SH-SY5Y (cell line): ENCODE measurements at regions not wholly inside any gene's neighbourhood (a gene's known extent, or its start where the extent isn't known, plus 50 kb on each side); places are given as distances from the start of the nearest gene placed in this dataset.

Source experiments
- GATA2 ChIP-seq: IDR thresholded peaks from 2 replicates; pipeline ENCODE4 v1.6.1; 2011; ENCODE audit warnings: mild to moderate bottlenecking, low read depth, low read length
- GATA3 ChIP-seq: IDR thresholded peaks from 2 replicates; pipeline ENCODE4 v1.6.1; 2011; ENCODE audit warnings: low read depth, mild to moderate bottlenecking, low read length, moderate library complexity

DNA sequence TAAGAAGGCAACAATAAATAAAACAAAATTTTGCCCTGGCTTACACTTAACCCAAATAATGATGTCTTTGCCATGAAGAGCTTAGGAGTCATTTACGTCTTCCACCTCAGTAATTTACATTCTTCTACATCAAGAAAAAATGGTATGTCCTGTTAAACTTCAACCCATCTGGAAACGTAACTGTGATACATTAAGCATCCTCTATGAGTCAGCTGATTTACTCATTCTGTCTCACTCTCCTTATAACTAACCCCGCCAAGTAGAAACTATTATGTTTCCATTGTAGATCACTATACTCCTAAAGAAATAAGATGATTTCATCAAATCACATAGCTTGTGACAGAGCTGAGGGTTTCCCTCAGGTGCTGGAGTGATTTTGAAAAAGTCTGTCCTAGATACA lies 330.7 kb downstream of the CDC14C start:
- TF ChIP-seq GATA2 (no peak), GATA3 (no peak)
